ENCODE measurements at regions not wholly inside any gene's neighbourhood (a gene's known extent, or its start where the extent isn't known, plus 50 kb on each side); places are given as distances from the start of the nearest gene placed in this dataset.

GRCh38 chr6:27605401-27606342 lies 132.8 kb upstream of the ZNF184 start:
- H3K36me3 ChIP-seq (ENCODE audit: control insufficient read depth, insufficient read depth, low read length) = no peaks in the 10 kb centered on the region
- H3K9ac ChIP-seq (ENCODE audit: insufficient read depth, low read length) = no peak overlapping the region

GRCh38 chr6:27604986-27605385 lies 132.1 kb upstream of the ZNF184 start:
- H3K4me1 ChIP-seq (ENCODE audit: control insufficient read depth, extremely low read depth, insufficient read depth, low read length) = no peaks in the 10 kb centered on the region
- H3K9me3 ChIP-seq (ENCODE audit: control insufficient read depth, insufficient read depth, low read depth, low read length) = no peaks in the 10 kb centered on the region
- peak overlapping the region; percentile 61 for H3K4me2 ChIP-seq (ENCODE audit: extremely low read depth, insufficient read depth, low read length)
- no peaks in the 10 kb centered on the region for H3K36me3 ChIP-seq (ENCODE audit: control insufficient read depth, insufficient read depth, low read length)
- H3K9ac ChIP-seq (ENCODE audit: insufficient read depth, low read length) = no peak overlapping the region
- no peak overlapping the region for H3K27ac ChIP-seq (ENCODE audit: insufficient read depth, low read length)
- H4K20me1 ChIP-seq (ENCODE audit: control insufficient read depth, extremely low read depth, insufficient read depth, low read length) = no peaks in the 10 kb centered on the region
- no peaks in the 10 kb centered on the region for H3K27me3 ChIP-seq (ENCODE audit: control insufficient read depth, insufficient read depth, low read length)
- H3K79me2 ChIP-seq (ENCODE audit: control insufficient read depth, insufficient read depth, low read length) = no peaks in the 10 kb centered on the region
- DNase-seq (ENCODE audit: low read depth in 2 of 2) = peak in 1 of 2 donors; percentile 17
- H3K4me3 ChIP-seq (replicated peaks in 1 of 4; ENCODE audit: control extremely low read depth in 1 of 4, insufficient read depth in 1 of 4, low read depth in 3 of 4, low read length in 4 of 4) = peak overlapping the region; percentile 30 to 63 (median 46)
- peak overlapping the region; percentile 40 for H2AFZ ChIP-seq (ENCODE audit: low read length)
- TF ChIP-seq EZH2 (IDR thresholded peaks at IDR 0.05; ENCODE audit: low read length, missing control alignments) (no peak), CTCF (conservative IDR thresholded peaks at IDR 0.05 in 1 of 2, IDR thresholded peaks at IDR 0.05 in 1 of 2; ENCODE audit: low read depth in 1 of 2, low read length in 2 of 2) (no peak)

More at GRCh38 chr6:27605401-27606342, 132.8 kb upstream of the ZNF184 start:
- Histone ChIP-seq H3K4me1 (ENCODE audit: control insufficient read depth, extremely low read depth, insufficient read depth, low read length) (no peaks in the 10 kb centered on the region), H3K79me2 (ENCODE audit: control insufficient read depth, insufficient read depth, low read length) (no peaks in the 10 kb centered on the region), H3K27ac (ENCODE audit: insufficient read depth, low read length) (no peak overlapping the region), H4K20me1 (ENCODE audit: control insufficient read depth, extremely low read depth, insufficient read depth, low read length) (no peaks in the 10 kb centered on the region), H3K4me2 (ENCODE audit: extremely low read depth, insufficient read depth, low read length) (peak overlapping the region; percentile 61), H2AFZ (ENCODE audit: low read length) (peak overlapping the region; percentile 19), H3K27me3 (ENCODE audit: control insufficient read depth, insufficient read depth, low read length) (no peaks in the 10 kb centered on the region), H3K4me3 (replicated peaks in 1 of 4; ENCODE audit: control extremely low read depth in 1 of 4, insufficient read depth in 1 of 4, low read depth in 3 of 4, low read length in 4 of 4) (peak overlapping the region; percentile 30 to 63 (median 46)), H3K9me3 (ENCODE audit: control insufficient read depth, insufficient read depth, low read depth, low read length) (no peaks in the 10 kb centered on the region)
- no peak for TF ChIP-seq EZH2 (IDR thresholded peaks at IDR 0.05; ENCODE audit: low read length, missing control alignments)
- TF ChIP-seq CTCF (conservative IDR thresholded peaks at IDR 0.05 in 1 of 2, IDR thresholded peaks at IDR 0.05 in 1 of 2; ENCODE audit: low read depth in 1 of 2, low read length in 2 of 2) = no peak
- DNase-seq (ENCODE audit: low read depth in 2 of 2) = peak; percentile 73 to 77

GRCh38 chr6:27601668-27602254 lies 128.9 kb upstream of the ZNF184 start:
- H3K4me2 ChIP-seq (ENCODE audit: extremely low read depth, insufficient read depth, low read length) = no peak overlapping the region
- peak overlapping the region in 3 of 4 experiments; percentile 10 to 51 (median 10) for H3K4me3 ChIP-seq (replicated peaks in 1 of 4; ENCODE audit: control extremely low read depth in 1 of 4, insufficient read depth in 1 of 4, low read depth in 3 of 4, low read length in 4 of 4)
- no peaks in the 10 kb centered on the region for H4K20me1 ChIP-seq (ENCODE audit: control insufficient read depth, extremely low read depth, insufficient read depth, low read length)
- no peaks in the 10 kb centered on the region for H3K9me3 ChIP-seq (ENCODE audit: control insufficient read depth, insufficient read depth, low read depth, low read length)
- no peak for TF ChIP-seq CTCF (conservative IDR thresholded peaks at IDR 0.05 in 1 of 2, IDR thresholded peaks at IDR 0.05 in 1 of 2; ENCODE audit: low read depth in 1 of 2, low read length in 2 of 2)
- no peak for TF ChIP-seq EZH2 (IDR thresholded peaks at IDR 0.05; ENCODE audit: low read length, missing control alignments)
- H3K27ac ChIP-seq (ENCODE audit: insufficient read depth, low read length) = no peak overlapping the region
- H3K79me2 ChIP-seq (ENCODE audit: control insufficient read depth, insufficient read depth, low read length) = no peaks in the 10 kb centered on the region
- no peaks in the 10 kb centered on the region for H3K27me3 ChIP-seq (ENCODE audit: control insufficient read depth, insufficient read depth, low read length)
- H3K36me3 ChIP-seq (ENCODE audit: control insufficient read depth, insufficient read depth, low read length) = no peaks in the 10 kb centered on the region
- no peak overlapping the region for H3K9ac ChIP-seq (ENCODE audit: insufficient read depth, low read length)
- H2AFZ ChIP-seq (ENCODE audit: low read length) = no peak overlapping the region
- H3K4me1 ChIP-seq (ENCODE audit: control insufficient read depth, extremely low read depth, insufficient read depth, low read length) = no peaks in the 10 kb centered on the region
- DNase-seq (ENCODE audit: low read depth in 2 of 2) = no peak
